ENCODE measurements at regions not wholly inside any gene's neighbourhood (a gene's known extent, or its start where the extent isn't known, plus 50 kb on each side); places are given as distances from the start of the nearest gene placed in this dataset.

DNA sequence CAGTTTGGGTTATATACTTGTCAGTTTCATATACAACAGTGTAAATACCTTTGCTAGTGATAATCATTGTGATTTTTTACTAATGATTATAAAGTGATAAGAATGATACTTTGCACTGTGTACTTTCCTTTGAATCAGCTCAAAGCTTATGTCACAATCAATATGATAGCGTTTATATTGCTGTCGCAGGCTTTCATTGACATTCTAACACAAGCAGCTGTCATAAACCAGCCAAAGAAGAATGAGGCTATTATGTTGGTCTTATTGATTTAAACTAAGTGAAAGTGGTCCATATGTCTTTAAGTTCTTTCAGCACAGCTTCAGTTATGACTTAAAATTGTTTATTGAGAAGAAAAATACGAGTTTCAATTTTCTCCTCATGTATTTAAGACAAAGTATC is 272.7 kb upstream of the RGMB start:
- no peaks in the 10 kb centered on the region for H3K9me3 ChIP-seq (ENCODE audit: control insufficient read depth, insufficient read depth, low read depth, low read length)
- no peaks in the 10 kb centered on the region for H3K36me3 ChIP-seq (ENCODE audit: control insufficient read depth in 2 of 2, insufficient read depth in 1 of 2, low read length in 2 of 2)
- no peaks in the 10 kb centered on the region for H3K4me1 ChIP-seq (ENCODE audit: control insufficient read depth, insufficient read depth, low read length)
- H3K4me3 ChIP-seq (ENCODE audit: low read depth, low read length): no peak overlapping the region
- TF ChIP-seq ZNF521 (tag by site-specific recombination; IDR thresholded peaks at IDR 0.05) (no peak), ZFHX2 (tag by site-specific recombination; conservative IDR thresholded peaks at IDR 0.05) (no peak), ZBTB7A (tag by site-specific recombination; IDR thresholded peaks at IDR 0.05; ENCODE audit: low read depth) (no peak), REST (tag by site-specific recombination; IDR thresholded peaks at IDR 0.05) (no peak), ZNF175 (tag by site-specific recombination; IDR thresholded peaks at IDR 0.05) (no peak), ZNF48 (tag by site-specific recombination; IDR thresholded peaks at IDR 0.05) (no peak), ZNF19 (tag by site-specific recombination; IDR thresholded peaks at IDR 0.05; ENCODE audit: low read depth) (no peak), ZNF548 (tag by site-specific recombination; IDR thresholded peaks at IDR 0.05) (no peak), ZNF302 (tag by site-specific recombination; IDR thresholded peaks at IDR 0.05; ENCODE audit: low read depth) (no peak), SP3 (tag by site-specific recombination; IDR thresholded peaks at IDR 0.05) (no peak), ZNF670 (tag by site-specific recombination; IDR thresholded peaks at IDR 0.05; ENCODE audit: low read depth) (no peak), ZNF571 (tag by site-specific recombination; IDR thresholded peaks at IDR 0.05) (no peak), ZNF274 (IDR thresholded peaks at IDR 0.05; ENCODE audit: low read length) (no peak), ZNF274 (tag by site-specific recombination; IDR thresholded peaks at IDR 0.05; ENCODE audit: borderline replicate concordance) (no peak)
- TF ChIP-seq, protein P1, sequence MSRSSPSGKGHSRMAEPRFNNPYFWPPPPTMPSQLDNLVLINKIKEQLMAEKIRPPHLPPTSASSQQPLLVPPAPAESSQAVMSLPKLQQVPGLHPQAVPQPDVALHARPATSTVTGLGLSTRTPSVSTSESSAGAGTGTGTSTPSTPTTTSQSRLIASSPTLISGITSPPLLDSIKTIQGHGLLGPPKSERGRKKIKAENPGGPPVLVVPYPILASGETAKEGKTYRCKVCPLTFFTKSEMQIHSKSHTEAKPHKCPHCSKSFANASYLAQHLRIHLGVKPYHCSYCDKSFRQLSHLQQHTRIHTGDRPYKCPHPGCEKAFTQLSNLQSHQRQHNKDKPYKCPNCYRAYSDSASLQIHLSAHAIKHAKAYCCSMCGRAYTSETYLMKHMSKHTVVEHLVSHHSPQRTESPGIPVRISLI (tag by site-specific recombination; IDR thresholded peaks at IDR 0.05): no peak
- ChIA-PET CTCF (interaction anchor here (1.0 kb wide), 1 partner anchor 270 kb away, joined by 4 read pairs; no protein-coding TSS in a partner anchor), POLR2A (no interaction called here)
- H3K27ac ChIP-seq (ENCODE audit: extremely low read depth, low read depth, low read length): no peak overlapping the region

DNA sequence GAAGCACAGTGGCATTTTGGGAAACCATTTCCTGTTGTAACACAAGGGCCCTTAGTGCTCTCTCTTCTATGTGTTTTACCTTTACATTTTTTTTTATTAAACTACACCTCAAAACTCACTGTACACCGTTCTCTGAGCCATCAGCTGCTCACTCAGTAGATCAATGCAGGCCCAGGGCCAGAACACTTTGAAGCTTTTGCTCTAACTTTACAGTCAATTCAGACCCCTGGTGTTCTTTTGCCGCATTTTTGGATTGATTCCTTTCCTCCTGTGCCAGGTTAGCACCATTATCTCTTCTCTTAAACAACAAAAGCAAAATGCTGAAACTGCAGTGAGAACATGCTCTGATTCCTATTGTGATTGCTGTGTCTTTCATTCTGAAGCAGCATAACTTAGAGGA is 269.8 kb upstream of the RGMB start:
- Histone ChIP-seq H3K27ac (ENCODE audit: extremely low read depth, low read depth, low read length) (no peak overlapping the region), H3K4me1 (ENCODE audit: control insufficient read depth, insufficient read depth, low read length) (no peaks in the 10 kb centered on the region), H3K9me3 (ENCODE audit: control insufficient read depth, insufficient read depth, low read depth, low read length) (no peaks in the 10 kb centered on the region), H3K4me3 (ENCODE audit: low read depth, low read length) (no peak overlapping the region), H3K36me3 (ENCODE audit: control insufficient read depth in 2 of 2, insufficient read depth in 1 of 2, low read length in 2 of 2) (no peaks in the 10 kb centered on the region)
- ChIA-PET POLR2A (no interaction called here), CTCF (no interaction called here)
- no peak for TF ChIP-seq ZBTB10 (tag by site-specific recombination; IDR thresholded peaks at IDR 0.05)
- TF ChIP-seq ZNF433 (tag by site-specific recombination; IDR thresholded peaks at IDR 0.05; ENCODE audit: low read depth): no peak
- no peak for TF ChIP-seq ZNF214 (tag by site-specific recombination; IDR thresholded peaks at IDR 0.05; ENCODE audit: borderline replicate concordance)
- no peak for TF ChIP-seq YY1 (tag by site-specific recombination; IDR thresholded peaks at IDR 0.05)
- TF ChIP-seq ZNF311 (tag by site-specific recombination; IDR thresholded peaks at IDR 0.05; ENCODE audit: borderline replicate concordance): no peak
- TF ChIP-seq, protein P2, sequence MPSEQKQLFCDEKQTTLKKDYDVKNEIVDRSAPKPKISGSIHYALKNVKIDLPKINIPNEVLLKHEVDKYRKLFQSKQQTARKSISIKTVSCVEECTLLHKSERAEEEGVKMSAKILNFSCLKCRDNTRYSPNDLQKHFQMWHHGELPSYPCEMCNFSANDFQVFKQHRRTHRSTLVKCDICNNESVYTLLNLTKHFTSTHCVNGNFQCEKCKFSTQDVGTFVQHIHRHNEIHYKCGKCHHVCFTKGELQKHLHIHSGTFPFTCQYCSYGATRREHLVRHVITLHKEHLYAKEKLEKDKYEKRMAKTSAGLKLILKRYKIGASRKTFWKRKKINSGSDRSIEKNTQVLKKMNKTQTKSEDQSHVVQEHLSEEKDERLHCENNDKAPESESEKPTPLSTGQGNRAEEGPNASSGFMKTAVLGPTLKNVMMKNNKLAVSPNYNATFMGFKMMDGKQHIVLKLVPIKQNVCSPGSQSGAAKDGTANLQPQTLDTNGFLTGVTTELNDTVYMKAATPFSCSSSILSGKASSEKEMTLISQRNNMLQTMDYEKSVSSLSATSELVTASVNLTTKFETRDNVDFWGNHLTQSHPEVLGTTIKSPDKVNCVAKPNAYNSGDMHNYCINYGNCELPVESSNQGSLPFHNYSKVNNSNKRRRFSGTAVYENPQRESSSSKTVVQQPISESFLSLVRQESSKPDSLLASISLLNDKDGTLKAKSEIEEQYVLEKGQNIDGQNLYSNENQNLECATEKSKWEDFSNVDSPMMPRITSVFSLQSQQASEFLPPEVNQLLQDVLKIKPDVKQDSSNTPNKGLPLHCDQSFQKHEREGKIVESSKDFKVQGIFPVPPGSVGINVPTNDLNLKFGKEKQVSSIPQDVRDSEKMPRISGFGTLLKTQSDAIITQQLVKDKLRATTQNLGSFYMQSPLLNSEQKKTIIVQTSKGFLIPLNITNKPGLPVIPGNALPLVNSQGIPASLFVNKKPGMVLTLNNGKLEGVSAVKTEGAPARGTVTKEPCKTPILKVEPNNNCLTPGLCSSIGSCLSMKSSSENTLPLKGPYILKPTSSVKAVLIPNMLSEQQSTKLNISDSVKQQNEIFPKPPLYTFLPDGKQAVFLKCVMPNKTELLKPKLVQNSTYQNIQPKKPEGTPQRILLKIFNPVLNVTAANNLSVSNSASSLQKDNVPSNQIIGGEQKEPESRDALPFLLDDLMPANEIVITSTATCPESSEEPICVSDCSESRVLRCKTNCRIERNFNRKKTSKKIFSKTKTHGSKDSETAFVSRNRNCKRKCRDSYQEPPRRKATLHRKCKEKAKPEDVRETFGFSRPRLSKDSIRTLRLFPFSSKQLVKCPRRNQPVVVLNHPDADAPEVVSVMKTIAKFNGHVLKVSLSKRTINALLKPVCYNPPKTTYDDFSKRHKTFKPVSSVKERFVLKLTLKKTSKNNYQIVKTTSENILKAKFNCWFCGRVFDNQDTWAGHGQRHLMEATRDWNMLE (tag by site-specific recombination; conservative IDR thresholded peaks at IDR 0.05; ENCODE audit: low read depth): no peak
- TF ChIP-seq ZNF26 (tag by site-specific recombination; IDR thresholded peaks at IDR 0.05): no peak
- TF ChIP-seq ZNF335 (tag by site-specific recombination; conservative IDR thresholded peaks at IDR 0.05): no peak
